ENCODE measurements at regions not wholly inside any gene's neighbourhood (a gene's known extent, or its start where the extent isn't known, plus 50 kb on each side); places are given as distances from the start of the nearest gene placed in this dataset.

DNA sequence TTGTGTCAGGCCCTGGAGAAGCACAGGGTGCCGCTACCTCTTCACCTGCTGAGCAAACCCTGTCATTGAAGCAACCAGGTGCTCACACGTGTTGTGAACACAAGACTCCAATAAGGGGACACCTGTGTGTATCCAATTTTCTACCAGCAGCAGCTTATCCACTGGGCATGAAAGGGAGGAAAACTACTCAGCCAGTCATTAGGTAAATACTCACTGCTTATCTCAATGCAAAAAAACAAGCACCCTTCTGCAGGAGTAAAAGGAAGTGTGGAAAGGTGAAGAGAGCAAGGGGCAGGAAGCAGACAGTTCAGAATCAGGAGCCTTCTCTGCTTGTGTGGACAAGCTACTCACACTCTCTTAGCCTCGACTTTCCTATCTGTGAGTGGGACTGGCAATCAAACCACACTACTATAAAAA lies 148.9 kb downstream of the ETS2 start:
- TF ChIP-seq, protein P1, sequence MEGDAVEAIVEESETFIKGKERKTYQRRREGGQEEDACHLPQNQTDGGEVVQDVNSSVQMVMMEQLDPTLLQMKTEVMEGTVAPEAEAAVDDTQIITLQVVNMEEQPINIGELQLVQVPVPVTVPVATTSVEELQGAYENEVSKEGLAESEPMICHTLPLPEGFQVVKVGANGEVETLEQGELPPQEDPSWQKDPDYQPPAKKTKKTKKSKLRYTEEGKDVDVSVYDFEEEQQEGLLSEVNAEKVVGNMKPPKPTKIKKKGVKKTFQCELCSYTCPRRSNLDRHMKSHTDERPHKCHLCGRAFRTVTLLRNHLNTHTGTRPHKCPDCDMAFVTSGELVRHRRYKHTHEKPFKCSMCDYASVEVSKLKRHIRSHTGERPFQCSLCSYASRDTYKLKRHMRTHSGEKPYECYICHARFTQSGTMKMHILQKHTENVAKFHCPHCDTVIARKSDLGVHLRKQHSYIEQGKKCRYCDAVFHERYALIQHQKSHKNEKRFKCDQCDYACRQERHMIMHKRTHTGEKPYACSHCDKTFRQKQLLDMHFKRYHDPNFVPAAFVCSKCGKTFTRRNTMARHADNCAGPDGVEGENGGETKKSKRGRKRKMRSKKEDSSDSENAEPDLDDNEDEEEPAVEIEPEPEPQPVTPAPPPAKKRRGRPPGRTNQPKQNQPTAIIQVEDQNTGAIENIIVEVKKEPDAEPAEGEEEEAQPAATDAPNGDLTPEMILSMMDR (IDR thresholded peaks at IDR 0.05; ENCODE audit: low read depth, low read length, poor library complexity, severe bottlenecking): no peak
- TF ChIP-seq EZH2phosphoT487 (IDR thresholded peaks at IDR 0.05; ENCODE audit: borderline replicate concordance, low read length): no peak
